Ishikawa (cell line): ENCODE measurements at regions not wholly inside any gene's neighbourhood (a gene's known extent, or its start where the extent isn't known, plus 50 kb on each side); places are given as distances from the start of the nearest gene placed in this dataset.

Experiments
- CEBPB ChIP-seq: IDR thresholded peaks from 2 replicates; pipeline ENCODE4 v1.6.1; 2012
- CREB1 ChIP-seq: IDR thresholded peaks from 2 replicates; pipeline ENCODE4 v1.6.1; 2012; ENCODE audit warnings: low read depth
- EGR1 ChIP-seq: IDR thresholded peaks from 2 replicates; pipeline ENCODE4 v1.6.1; 2012
- EP300 ChIP-seq: IDR thresholded peaks from 2 replicates; pipeline ENCODE4 v1.6.1; 2012; ENCODE audit warnings: borderline replicate concordance
- FOXM1 ChIP-seq: IDR thresholded peaks from 2 replicates; pipeline ENCODE4 v1.6.1; 2012; ENCODE audit warnings: low read depth, borderline replicate concordance
- NFIC ChIP-seq: IDR thresholded peaks from 2 replicates; pipeline ENCODE4 v1.6.1; 2012
- RAD21 ChIP-seq: IDR thresholded peaks from 2 replicates; pipeline ENCODE4 v1.6.1; 2012; ENCODE audit warnings: low read depth
- TAF1 ChIP-seq: IDR thresholded peaks from 2 replicates; pipeline ENCODE4 v1.6.1; 2012; ENCODE audit warnings: low read depth, mild to moderate bottlenecking
- TCF12 ChIP-seq: IDR thresholded peaks from 2 replicates; pipeline ENCODE4 v1.6.1; 2012; ENCODE audit warnings: low read depth
- TEAD4 ChIP-seq: IDR thresholded peaks from 2 replicates; pipeline ENCODE4 v1.6.1; 2012
- YY1 ChIP-seq: IDR thresholded peaks from 2 replicates; pipeline ENCODE4 v1.6.1; 2012; ENCODE audit warnings: low read depth
- ZBTB7A ChIP-seq: IDR thresholded peaks from 2 replicates; pipeline ENCODE4 v1.6.1; 2012; ENCODE audit warnings: low read depth
- TF ChIP-seq, protein P1 (sequence below): IDR thresholded peaks from 2 replicates; pipeline ENCODE4 v1.6.1; 2012
- TF ChIP-seq, protein P2 (sequence below): IDR thresholded peaks from 2 replicates; pipeline ENCODE4 v1.6.1; 2012
- TF ChIP-seq, protein P3 (sequence below): IDR thresholded peaks from 2 replicates; pipeline ENCODE4 v1.6.1; 2012; ENCODE audit warnings: low read depth, mild to moderate bottlenecking

DNA sequence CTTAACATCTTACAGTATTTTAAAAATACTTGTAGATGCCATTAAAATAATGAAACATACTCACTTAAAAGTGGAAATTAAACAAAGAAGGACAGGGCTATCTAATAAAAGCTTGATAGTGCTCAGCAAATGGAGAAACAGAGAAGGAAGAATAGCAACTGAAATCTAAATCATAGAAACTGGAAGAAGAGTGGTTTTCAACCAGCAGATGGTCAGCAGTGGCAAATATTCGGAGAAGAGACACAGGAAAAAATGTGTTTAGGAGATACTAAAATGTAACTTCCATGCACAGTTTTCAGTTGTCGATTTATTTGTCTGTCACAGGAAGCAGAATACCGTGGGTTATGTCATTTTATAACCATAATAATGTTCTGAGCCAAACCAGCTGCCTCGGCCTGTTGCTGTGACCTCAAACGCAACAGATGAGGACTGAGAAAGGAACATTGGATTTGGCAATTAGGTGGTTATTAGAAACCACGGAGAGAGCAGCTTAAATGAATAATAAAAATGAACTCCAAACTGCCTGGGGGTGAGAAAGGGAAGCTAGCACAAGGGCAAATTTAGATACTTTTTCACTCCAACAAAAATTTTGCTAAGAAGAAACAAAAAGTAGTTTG is 246.6 kb upstream of the KCNMB2 start:
- TF ChIP-seq, protein P1, sequence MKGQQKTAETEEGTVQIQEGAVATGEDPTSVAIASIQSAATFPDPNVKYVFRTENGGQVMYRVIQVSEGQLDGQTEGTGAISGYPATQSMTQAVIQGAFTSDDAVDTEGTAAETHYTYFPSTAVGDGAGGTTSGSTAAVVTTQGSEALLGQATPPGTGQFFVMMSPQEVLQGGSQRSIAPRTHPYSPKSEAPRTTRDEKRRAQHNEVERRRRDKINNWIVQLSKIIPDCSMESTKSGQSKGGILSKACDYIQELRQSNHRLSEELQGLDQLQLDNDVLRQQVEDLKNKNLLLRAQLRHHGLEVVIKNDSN: no peak
- no peak for TF ChIP-seq NFIC
- TF ChIP-seq, protein P2, sequence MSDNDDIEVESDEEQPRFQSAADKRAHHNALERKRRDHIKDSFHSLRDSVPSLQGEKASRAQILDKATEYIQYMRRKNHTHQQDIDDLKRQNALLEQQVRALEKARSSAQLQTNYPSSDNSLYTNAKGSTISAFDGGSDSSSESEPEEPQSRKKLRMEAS: no peak
- no peak for TF ChIP-seq CREB1
- no peak for TF ChIP-seq EGR1

DNA sequence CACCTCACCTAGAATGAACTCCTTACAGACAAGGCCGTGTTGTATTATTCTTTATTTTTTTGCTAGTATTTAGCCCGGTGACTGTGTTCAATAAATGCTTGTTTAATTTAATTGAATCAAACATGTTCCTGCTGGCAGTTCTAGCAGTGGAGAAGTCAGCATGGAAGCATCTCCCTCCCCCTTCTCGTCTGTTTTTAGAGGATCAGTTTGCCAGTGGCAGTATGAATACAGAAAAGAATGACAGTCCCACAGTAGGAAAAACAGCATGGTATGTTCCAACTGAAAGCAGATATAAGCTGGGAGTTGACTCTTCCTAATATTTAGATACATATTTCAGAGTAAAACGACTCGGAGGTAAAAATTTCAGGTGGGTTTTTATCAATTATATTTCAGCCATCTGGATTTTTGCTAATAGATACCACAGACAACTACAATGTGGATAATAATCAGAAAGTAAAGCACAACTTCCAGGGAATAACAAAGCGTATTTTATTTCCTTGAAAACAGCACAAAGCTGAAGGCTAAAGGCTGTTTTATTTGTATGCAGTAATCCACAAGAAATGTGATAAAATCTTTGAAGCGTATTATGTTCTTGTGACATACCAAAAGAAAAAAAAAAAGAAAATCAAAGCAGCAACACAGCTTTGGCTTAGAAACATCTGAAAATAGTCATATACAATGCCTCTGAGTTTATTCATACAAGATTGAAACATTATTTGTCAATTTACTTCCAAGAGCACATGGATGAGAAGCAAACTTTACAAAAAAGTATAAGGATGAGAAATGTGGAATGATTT is 244.5 kb upstream of the KCNMB2 start:
- TF ChIP-seq TAF1 (no peak), NFIC (no peak), TEAD4 (no peak), FOXM1 (no peak), YY1 (no peak), RAD21 (no peak), EP300 (no peak), CEBPB (no peak)
- TF ChIP-seq, protein P3, sequence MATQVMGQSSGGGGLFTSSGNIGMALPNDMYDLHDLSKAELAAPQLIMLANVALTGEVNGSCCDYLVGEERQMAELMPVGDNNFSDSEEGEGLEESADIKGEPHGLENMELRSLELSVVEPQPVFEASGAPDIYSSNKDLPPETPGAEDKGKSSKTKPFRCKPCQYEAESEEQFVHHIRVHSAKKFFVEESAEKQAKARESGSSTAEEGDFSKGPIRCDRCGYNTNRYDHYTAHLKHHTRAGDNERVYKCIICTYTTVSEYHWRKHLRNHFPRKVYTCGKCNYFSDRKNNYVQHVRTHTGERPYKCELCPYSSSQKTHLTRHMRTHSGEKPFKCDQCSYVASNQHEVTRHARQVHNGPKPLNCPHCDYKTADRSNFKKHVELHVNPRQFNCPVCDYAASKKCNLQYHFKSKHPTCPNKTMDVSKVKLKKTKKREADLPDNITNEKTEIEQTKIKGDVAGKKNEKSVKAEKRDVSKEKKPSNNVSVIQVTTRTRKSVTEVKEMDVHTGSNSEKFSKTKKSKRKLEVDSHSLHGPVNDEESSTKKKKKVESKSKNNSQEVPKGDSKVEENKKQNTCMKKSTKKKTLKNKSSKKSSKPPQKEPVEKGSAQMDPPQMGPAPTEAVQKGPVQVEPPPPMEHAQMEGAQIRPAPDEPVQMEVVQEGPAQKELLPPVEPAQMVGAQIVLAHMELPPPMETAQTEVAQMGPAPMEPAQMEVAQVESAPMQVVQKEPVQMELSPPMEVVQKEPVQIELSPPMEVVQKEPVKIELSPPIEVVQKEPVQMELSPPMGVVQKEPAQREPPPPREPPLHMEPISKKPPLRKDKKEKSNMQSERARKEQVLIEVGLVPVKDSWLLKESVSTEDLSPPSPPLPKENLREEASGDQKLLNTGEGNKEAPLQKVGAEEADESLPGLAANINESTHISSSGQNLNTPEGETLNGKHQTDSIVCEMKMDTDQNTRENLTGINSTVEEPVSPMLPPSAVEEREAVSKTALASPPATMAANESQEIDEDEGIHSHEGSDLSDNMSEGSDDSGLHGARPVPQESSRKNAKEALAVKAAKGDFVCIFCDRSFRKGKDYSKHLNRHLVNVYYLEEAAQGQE: no peak
- TF ChIP-seq, protein P1: no peak
- TF ChIP-seq, protein P2: no peak

DNA sequence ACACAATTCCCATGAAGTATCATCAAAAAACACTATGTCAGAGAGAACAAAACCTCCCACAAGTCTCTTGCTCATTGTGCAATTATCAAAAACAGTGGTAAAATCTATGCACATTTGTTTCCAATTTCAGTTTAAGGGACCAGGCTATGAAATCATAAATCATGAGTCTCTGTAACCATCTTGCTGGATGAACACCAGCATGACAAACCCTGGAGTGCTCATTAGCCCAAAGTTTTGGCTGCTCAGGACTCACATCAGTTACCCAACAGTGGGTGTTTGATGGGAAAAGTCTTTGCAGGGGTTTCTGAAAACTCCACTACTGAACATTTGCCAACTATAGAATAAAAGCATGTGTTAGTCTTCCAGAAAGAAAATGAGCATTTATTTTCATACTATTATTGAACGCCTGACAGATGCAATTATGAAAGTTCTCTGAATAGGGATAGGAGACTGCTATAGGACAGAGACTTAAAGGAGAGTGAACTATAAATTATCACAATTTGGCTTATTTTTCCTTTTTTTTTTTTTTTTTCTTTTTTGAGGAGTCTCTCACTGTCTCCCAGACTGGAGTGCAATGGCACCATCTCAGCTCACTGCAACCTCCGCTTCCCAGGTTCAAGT is 240.8 kb upstream of the KCNMB2 start:
- no peak for TF ChIP-seq TEAD4
- TF ChIP-seq, protein P2: no peak
- TF ChIP-seq, protein P3: no peak
- TF ChIP-seq CEBPB: no peak
- TF ChIP-seq EGR1: no peak
- no peak for TF ChIP-seq CREB1
- no peak for TF ChIP-seq YY1
- no peak for TF ChIP-seq TCF12
- no peak for TF ChIP-seq NFIC
- no peak for TF ChIP-seq RAD21
- TF ChIP-seq ZBTB7A: no peak

DNA sequence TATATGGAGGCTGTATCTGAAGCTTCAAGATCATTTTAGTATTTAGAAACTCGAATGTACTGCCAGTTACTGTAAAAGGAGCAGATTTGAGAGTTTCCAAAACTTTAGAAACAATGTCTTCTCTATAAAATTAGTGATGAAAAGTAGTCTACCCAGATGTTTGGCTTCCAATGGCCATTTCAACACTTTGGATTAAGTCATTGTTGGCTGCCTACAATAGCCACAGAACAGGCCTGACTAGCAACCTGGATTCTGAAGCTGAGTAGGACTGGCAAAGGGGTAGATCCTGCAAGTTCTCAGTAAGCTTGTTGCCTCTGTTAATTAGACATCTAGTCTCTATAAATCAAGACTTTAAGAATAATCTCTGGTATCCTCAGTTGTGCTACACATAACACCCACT is 239.0 kb upstream of the KCNMB2 start:
- no peak for TF ChIP-seq RAD21
- TF ChIP-seq, protein P1: no peak
- TF ChIP-seq TAF1: no peak
- no peak for TF ChIP-seq TCF12
- TF ChIP-seq, protein P3: no peak
- TF ChIP-seq FOXM1: no peak
- TF ChIP-seq EGR1: no peak
- TF ChIP-seq YY1: no peak
- TF ChIP-seq EP300: no peak
- TF ChIP-seq NFIC: no peak
